ENCODE measurements at regions not wholly inside any gene's neighbourhood (a gene's known extent, or its start where the extent isn't known, plus 50 kb on each side); places are given as distances from the start of the nearest gene placed in this dataset.

DNA sequence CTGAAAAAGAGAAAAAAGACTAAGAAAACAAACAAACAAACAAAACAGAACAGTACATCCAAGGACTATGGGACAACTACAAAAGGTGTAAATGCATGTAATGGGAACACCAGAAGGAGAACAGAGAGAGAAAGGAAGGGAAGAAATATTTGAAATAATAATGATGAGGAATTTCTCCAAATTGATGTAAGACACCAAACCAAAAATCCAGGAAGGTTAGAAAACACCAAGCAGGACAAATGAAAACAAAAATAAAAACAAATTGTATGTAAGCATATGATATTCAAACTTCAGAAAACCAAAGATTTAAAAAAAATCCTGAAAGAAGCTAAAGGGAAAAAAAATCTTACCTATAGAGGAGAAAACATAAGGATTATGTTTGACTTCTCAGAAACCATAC lies 125.9 kb upstream of the ACTBL2 start:
- no peak for DNase-seq (ENCODE audit: extremely low read depth, low read depth, low spot score)

- DNase-seq (ENCODE audit: extremely low read depth, low read depth, low spot score) = no peak
Observed at GRCh38 chr5:57601996-57602395, 119.4 kb upstream of the ACTBL2 start.

DNA sequence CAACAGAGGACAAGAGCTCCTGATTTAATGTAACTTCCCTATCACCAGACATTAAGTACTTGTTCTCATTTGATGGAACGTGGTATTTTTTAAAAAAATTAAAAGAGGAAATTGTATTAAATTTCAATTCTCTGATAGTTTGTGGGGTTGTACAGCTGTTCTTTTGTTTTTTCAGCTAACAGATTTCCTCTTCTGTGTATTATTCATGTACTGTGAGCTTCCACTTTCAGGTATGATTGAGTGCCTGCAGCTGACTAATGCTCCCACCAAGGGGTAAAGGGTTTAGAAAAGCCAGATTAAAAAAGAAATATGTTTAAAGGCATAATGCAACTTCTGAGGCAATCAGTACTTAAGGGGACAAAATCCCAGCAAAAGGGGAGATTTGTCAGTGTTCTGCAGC lies 117.7 kb upstream of the ACTBL2 start:
- DNase-seq (ENCODE audit: extremely low read depth, low read depth, low spot score) = no peak

- DNase-seq (ENCODE audit: extremely low read depth, low read depth, low spot score) = no peak
Observed at GRCh38 chr5:57598756-57599155, 116.1 kb upstream of the ACTBL2 start.

GRCh38 chr5:57598097-57598496 lies 115.5 kb upstream of the ACTBL2 start:
- no peak for DNase-seq (ENCODE audit: extremely low read depth, low read depth, low spot score)

DNA sequence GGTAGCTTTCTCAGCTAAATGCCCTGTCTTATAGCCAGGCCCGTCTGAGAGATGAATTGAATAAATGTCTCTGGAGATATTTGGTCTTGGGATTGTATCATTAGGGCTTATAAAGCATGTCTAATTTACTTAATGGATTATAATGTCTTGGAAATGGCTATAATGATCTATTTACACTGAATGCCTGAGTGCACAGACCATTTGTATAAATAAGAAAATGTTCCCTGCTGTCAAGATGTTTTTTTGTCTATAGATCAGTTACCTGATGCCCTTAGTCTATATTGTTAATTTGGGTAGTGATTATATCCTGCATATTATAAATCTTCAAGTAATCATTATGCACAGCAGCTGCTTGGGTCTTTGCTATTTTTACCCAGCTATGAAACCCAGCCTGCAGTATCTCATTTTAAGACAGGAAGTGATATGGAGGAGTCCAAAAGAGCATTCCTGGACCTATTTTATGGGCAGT lies 112.9 kb upstream of the ACTBL2 start:
- DNase-seq (ENCODE audit: extremely low read depth, low read depth, low spot score) = no peak

DNA sequence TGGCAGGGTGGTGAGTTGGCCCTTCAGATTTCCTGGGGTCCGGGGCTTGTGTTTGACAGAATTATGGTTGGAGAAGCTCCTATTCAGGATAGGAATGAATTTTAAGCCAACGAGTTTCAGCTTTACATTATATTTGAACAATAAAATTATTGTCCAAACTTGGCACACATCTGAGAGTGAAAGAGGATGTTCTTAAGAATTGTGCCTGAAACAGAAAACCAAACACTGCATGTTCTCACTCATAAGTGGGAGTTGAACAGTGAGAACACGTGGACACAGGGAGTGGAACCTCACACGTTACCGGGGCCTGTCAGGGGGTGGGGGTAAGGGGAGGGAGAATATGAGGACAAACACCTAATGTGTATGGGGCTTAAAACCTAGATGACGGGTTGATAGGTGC lies 111.8 kb upstream of the ACTBL2 start:
- DNase-seq (ENCODE audit: extremely low read depth, low read depth, low spot score) = no peak

DNA sequence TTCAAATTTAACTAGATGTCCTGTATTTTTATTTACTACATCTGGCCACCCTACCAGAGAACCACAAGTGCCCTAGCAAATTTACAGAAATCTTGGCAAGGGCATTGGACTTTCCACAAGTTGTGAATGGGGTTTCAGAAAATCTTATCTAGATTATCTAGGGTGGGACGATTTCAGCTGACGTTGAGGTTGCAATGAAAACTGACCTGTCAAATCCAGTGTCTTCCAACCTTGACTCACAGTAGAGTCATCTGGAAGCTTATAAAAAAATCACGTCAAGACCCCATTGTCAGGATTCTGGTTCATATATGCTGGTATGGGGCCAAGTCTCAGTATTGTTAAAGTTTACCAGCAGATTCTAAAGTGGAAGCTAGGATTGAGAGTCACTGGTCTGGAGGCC lies 109.6 kb upstream of the ACTBL2 start:
- no peak for DNase-seq (ENCODE audit: extremely low read depth, low read depth, low spot score)

DNA sequence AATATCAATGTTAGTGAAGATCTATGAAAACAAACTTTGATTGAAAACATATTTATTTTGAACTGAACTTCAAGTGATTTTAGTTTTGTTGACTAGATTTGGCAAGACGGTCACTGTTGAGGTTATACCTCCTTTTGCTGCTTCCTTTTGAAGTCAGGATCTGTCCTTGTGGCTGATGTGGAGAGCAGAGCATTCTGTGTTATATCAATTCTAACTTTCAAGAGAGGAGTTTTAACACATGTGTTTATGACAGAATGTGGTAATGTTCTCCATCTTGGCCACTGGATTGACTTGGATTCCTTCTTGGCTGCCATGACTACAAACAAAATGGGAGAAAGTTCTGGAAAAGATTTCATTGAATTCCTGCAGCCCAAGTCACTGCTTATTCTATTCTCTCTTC lies 104.0 kb upstream of the ACTBL2 start:
- DNase-seq (ENCODE audit: extremely low read depth, low read depth, low spot score) = no peak

DNA sequence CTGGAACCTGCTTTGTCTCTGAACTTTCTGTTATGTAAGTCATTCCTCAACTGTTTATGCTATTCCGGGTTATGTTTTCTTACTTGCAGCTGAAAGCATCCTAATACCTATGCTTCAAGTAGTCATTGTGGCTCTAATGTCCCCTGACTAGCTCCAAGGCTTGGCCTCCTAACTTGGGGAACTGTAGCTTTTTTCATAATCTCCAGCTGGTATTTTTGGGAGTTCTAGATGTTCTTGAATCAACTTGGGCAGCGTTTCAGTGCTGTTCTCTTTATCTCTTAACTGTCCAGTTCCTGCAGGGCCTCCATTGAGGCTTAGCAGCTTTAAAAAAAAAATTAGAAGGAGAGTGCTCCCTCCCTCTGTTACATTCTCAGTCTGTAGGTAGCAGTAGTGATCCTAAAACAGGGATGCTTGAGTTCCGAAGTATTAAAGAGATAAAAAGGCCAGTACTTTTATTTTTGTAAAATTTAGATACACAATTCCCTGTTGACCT lies 100.0 kb upstream of the ACTBL2 start:
- DNase-seq (ENCODE audit: extremely low read depth, low read depth, low spot score) = no peak

GRCh38 chr5:57581772-57582171 lies 99.2 kb upstream of the ACTBL2 start:
- no peak for DNase-seq (ENCODE audit: extremely low read depth, low read depth, low spot score)

GRCh38 chr5:57581222-57581621 lies 98.6 kb upstream of the ACTBL2 start:
- no peak for DNase-seq (ENCODE audit: extremely low read depth, low read depth, low spot score)

DNA sequence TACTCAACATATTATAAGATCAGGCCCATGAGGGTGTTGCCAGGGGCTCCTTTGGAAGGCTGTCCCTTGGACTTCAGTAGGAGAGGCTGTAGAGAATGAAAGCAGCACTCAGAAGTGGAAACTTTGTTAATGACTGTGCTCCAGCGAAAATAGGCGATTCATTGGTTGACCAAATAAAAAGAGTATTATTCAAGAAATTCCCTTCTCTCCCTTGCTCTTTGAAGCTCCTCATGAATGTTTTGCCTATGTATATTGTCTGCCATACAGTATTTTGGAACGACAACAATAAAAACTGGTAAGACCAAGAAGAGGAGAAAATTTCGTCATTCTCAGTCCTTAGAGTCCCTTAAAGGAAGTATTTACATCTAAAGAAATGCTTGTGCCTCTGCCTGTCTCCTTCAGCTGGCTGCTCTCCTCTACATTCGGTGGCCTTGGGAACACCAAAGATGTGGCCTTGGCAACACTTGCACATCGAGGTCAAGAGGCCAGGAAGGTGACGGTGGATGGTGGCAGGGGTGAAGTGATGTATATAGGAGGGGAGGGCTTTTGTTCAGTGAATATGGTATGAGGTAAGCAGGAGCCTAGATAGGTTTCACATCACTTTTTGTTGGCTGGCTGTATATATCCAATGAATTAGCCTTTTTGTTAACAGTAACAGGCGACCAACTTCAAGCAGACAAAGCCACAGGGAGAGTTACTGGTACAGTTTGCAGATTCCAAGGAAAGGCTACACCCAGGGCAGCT lies 95.0 kb upstream of the ACTBL2 start:
- DNase-seq (ENCODE audit: extremely low read depth, low read depth, low spot score) = no peak

DNA sequence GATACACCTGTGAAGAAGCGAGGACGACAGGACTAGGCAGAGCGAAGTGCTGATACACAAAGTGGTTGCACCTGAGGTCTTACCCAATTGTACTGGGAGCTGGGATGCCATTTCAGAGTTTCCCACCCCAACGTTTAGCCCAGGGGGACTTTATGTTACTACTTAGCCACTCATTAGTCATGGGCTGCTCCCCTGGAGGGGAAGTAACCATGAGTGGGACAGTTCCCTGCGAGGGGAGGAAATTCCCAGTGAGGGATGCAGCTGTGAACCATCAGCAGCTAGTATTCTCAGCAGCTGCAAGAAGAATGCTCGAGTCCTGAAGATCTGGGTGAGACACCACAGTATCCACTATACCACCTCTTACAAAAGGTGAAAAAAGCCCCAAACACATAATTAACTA lies 93.7 kb upstream of the ACTBL2 start:
- no peak for DNase-seq (ENCODE audit: extremely low read depth, low read depth, low spot score)

DNA sequence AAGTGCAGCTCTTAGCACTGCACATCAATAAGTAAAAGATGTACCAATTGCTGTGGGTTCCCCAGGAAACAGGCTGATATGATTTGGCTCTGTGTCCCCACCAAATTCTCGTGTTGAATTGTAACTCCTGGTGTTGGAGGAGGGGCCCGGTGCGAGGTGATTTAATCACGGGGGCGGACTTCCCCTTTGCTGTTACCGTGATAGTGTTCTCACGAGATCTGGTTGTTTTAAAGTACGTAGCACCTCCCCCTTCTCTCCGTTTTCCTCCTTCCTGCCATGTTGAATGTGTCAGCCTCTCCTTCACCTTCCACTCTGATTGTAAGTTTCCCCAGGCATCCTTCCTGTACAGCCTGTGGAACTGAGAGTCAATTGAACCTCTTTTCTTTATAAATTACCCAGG lies 93.2 kb upstream of the ACTBL2 start:
- DNase-seq (ENCODE audit: extremely low read depth, low read depth, low spot score) = no peak

DNA sequence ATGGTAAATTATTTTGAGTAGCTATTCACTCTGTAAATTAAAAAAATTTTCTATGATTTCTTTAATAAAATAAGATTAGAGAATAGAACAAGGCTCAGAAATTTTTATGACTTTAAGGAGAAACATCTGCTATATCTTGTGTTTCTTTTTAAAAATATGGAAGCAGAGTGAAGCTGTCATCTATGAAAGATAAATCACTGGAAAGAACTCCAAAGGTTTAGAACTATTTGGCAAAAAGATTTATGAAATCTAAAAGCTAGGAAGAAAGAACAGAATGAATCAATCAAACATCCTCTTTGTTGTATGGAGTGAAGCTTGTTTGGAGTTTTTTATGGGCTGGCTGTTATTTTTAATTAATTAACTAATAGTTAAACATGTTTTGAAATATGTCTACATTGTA lies 89.8 kb upstream of the ACTBL2 start:
- no peak for DNase-seq (ENCODE audit: extremely low read depth, low read depth, low spot score)

- DNase-seq (ENCODE audit: extremely low read depth, low read depth, low spot score) = no peak
Observed at GRCh38 chr5:57569601-57570000, 87.0 kb upstream of the ACTBL2 start.

DNA sequence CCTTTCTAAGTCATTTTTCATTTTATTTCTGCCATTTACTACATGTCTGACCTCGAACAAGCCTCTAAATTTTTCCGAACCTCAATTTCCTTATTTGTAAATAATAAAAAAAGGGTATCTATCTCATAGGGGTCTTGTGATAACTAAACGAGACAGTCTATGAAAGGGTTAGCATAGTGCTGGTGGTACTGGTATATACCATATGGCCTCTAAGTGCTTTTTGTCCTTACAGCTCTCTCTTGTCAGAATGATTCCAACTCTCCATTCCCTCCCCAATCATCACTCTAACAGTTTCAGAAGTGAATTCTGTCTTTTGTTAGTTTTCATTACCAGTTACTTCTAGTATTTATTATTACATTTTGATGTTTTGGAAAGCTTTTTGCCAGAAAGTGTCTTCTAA lies 85.5 kb upstream of the ACTBL2 start:
- DNase-seq (ENCODE audit: extremely low read depth, low read depth, low spot score) = no peak

- DNase-seq (ENCODE audit: extremely low read depth, low read depth, low spot score) = no peak
Observed at GRCh38 chr5:57566914-57567313, 84.3 kb upstream of the ACTBL2 start.

DNA sequence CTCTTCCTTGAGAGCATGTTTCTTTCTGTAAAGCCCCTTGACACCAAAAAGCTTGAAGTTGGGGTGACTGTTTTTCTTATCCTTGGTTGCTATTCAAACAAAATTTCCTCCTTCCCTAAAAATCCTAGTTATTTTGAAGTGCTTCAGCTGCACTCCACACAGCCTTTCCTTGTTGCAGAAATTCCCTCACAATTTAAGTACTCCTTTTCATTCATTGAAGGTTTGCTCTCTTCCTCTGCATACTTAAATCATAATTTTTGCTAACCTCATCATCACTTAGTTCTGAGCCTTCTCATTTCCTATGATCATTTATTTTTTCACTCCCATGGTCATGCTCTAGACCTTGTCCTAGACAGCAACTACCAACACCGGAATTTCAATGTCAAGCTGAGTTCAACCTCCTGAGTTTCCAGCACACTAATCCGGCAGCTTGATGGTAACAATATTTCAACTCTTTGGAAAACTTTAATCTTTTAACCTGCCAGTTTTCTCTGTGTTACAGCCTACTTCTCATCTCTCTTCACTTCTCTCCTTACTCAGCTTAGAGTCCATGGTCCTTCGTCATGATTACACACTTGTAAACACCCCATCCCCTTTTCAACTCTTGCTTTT lies 78.7 kb upstream of the ACTBL2 start:
- no peak for DNase-seq (ENCODE audit: extremely low read depth, low read depth, low spot score)

- DNase-seq (ENCODE audit: extremely low read depth, low read depth, low spot score) = no peak
Observed at GRCh38 chr5:57559110-57559635, 76.6 kb upstream of the ACTBL2 start.

DNA sequence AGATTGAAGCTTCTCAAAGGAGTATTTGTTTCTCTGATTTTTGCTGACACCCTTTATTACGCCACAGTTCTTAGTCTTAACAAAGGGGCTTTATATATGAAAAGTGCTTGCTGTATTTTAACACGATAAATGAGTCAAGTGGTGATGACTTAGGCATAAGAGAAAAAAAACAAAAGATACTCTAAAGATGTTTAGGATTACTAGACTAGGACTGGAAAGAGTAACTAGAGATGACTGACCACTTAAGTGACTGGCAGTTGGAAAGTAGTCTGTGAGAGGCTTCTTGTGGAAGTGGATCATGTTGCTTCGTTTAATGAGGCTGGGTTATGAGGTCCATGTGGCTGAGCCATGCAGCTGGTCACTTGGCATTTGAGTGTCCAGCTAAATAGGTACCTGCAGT lies 69.4 kb upstream of the ACTBL2 start:
- no peak for DNase-seq (ENCODE audit: extremely low read depth, low read depth, low spot score)
